ENCODE measurements at regions not wholly inside any gene's neighbourhood (a gene's known extent, or its start where the extent isn't known, plus 50 kb on each side); places are given as distances from the start of the nearest gene placed in this dataset.
"Not testable (repeated sequence)": the region's sequence is repeated elsewhere in the genome, so short reads cannot be mapped to it uniquely, and the experiment has no call there.

DNA sequence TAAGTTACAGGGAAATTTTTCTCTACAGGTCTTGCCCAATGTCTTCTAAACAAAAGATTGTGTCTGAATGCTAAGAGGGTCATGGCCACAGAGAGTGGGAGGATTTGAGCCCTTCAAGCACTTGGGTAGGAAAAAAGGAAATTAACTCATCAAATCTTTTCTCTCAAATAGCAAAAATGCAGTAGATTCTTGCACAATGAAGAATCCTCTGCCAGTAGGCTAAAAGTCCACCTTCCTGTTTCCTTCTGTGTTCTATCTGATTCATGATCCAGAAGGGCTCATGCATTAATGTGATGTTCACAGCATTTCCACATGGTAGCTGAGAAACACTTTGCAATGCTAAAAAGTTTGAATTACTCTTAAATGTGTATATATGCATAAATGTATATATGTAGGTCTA lies 177.1 kb downstream of the CD47 start:
- Mint-ChIP-seq H3K27ac (no peak overlapping the region), H3K4me1 (no peaks in the 10 kb centered on the region), H3K4me3 (no peak overlapping the region), H3K36me3 (ENCODE audit: low read depth) (no peaks in the 10 kb centered on the region), H3K9me3 (peaks cover 4% of the 10 kb centered on the region), H3K27me3 (ENCODE audit: low read depth) (no peaks in the 10 kb centered on the region)
- TF ChIP-seq, protein P1, sequence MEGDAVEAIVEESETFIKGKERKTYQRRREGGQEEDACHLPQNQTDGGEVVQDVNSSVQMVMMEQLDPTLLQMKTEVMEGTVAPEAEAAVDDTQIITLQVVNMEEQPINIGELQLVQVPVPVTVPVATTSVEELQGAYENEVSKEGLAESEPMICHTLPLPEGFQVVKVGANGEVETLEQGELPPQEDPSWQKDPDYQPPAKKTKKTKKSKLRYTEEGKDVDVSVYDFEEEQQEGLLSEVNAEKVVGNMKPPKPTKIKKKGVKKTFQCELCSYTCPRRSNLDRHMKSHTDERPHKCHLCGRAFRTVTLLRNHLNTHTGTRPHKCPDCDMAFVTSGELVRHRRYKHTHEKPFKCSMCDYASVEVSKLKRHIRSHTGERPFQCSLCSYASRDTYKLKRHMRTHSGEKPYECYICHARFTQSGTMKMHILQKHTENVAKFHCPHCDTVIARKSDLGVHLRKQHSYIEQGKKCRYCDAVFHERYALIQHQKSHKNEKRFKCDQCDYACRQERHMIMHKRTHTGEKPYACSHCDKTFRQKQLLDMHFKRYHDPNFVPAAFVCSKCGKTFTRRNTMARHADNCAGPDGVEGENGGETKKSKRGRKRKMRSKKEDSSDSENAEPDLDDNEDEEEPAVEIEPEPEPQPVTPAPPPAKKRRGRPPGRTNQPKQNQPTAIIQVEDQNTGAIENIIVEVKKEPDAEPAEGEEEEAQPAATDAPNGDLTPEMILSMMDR (IDR thresholded peaks at IDR 0.05; ENCODE audit: unreplicated experiment in 3 of 3), result no peak

DNA sequence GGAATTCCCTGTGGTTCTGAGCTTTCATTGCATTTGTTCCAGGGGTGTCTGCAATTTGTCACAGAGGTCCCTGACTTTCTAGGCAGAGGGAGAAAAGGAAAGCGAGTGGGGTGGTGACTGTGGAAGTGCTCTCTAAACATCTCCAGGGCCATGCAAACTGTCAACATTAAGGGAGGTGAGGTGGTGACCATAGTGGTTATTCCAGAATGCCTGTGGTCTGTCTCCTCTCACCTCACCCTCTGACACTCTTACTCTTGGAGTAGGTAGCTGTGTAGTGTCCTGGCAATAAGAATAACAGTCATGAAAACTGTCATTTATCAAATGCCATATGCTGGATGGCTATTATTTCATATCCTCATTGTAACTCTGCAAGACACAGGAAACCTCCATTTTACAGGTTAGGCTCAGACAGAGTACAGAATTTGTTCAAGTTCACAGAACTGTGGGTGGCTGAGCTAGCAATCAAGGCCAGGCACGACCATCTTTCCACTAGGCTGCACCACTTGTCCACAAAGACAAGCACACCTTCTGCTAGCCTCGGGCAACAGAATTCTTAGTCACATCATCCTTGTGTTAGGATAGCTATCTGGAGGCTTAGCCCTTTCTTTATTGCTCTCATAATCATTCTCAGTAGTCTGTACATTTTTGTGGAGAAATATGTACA lies 179.4 kb downstream of the CD47 start:
- Mint-ChIP-seq H3K4me1 (no peaks in the 10 kb centered on the region), H3K27me3 (ENCODE audit: low read depth) (no peaks in the 10 kb centered on the region), H3K27ac (no peak overlapping the region), H3K9me3 (peaks cover 2% of the 10 kb centered on the region), H3K4me3 (no peak overlapping the region), H3K36me3 (ENCODE audit: low read depth) (no peaks in the 10 kb centered on the region)
- TF ChIP-seq, protein P1 (IDR thresholded peaks at IDR 0.05; ENCODE audit: unreplicated experiment in 3 of 3), result no peak

DNA sequence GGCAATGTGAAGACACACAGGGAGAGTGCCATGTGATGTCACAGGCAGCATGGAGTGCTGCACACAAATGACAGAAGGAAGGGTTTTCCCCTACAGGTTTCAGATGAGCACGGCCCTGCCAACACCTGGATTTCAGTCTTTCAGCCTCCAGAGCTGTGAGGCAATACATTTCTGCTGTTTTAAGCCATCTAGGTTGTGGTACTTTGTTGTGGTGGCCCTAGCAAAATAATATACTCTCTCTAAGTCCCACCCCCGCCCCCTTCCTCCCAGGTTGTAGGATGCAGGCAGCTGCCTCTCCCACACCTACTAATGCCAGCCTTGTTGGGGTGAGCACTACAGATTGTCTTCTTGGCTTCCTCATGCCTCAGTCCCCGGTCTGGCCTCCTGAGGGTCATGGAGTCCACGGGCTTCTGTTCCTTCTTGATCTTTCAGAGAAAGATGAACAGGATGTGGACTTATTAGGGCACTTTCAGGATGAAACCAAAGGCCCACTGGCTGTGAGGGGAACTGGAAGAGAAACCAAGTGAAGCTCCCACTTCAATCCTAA lies 180.0 kb downstream of the CD47 start:
- H3K4me3 Mint-ChIP-seq, result no peak overlapping the region
- H3K4me1 Mint-ChIP-seq, result no peaks in the 10 kb centered on the region
- TF ChIP-seq, protein P1 (IDR thresholded peaks at IDR 0.05; ENCODE audit: unreplicated experiment in 3 of 3), result no peak

DNA sequence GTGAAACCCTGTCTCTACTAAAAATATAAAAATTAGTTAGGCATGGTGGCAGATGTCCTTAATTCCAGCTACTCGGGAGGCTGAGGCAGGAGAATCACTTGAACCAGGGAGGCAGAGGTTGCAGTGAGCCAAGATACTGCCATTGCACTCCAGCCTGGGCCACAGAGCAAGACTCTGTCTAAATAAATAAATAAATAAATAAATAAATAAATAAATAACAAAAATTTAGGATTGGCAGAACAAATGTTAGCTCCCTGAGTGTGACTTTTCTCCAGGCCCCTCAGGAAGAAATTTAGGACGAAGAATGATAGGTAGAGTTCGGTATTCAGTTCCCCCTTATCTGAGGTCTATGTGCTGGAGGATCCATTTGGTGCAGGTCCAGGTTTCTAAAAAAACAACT lies 181.2 kb downstream of the CD47 start:
- not testable (repeated sequence) for H3K4me3 Mint-ChIP-seq; H3K36me3 Mint-ChIP-seq (ENCODE audit: low read depth); H3K27ac Mint-ChIP-seq; H3K27me3 Mint-ChIP-seq (ENCODE audit: low read depth); H3K4me1 Mint-ChIP-seq; H3K9me3 Mint-ChIP-seq

More for the DNA sequence above, 180.0 kb downstream of the CD47 start:
- Mint-ChIP-seq H3K27ac (no peak overlapping the region), H3K9me3 (no peaks in the 10 kb centered on the region), H3K36me3 (ENCODE audit: low read depth) (no peaks in the 10 kb centered on the region), H3K27me3 (ENCODE audit: low read depth) (no peaks in the 10 kb centered on the region)

DNA sequence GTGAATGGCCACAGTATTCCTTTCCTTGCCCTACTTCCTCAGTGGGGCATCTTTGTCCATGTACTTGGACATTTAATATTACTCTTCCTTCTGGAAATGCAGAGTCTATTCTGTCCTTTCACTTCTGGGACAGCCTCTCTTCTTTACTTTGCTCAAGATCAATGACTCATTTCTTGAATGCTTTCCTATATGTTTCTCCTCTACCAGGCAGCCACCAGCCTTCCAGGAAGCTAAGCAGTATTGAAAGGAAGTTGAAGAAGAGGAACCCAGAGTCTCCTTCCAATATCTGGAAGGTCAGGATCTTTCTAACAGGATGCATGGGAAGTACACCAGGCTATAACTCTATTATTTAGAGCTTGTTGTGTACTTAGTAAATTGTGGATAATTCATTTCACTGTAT lies 182.8 kb downstream of the CD47 start:
- Mint-ChIP-seq H3K4me1 (peaks cover 12% of the 10 kb centered on the region), H3K27ac (no peak overlapping the region), H3K9me3 (no peaks in the 10 kb centered on the region), H3K4me3 (no peak overlapping the region), H3K27me3 (ENCODE audit: low read depth) (no peaks in the 10 kb centered on the region), H3K36me3 (ENCODE audit: low read depth) (no peaks in the 10 kb centered on the region)
- TF ChIP-seq, protein P1 (IDR thresholded peaks at IDR 0.05; ENCODE audit: unreplicated experiment in 3 of 3), result no peak

DNA sequence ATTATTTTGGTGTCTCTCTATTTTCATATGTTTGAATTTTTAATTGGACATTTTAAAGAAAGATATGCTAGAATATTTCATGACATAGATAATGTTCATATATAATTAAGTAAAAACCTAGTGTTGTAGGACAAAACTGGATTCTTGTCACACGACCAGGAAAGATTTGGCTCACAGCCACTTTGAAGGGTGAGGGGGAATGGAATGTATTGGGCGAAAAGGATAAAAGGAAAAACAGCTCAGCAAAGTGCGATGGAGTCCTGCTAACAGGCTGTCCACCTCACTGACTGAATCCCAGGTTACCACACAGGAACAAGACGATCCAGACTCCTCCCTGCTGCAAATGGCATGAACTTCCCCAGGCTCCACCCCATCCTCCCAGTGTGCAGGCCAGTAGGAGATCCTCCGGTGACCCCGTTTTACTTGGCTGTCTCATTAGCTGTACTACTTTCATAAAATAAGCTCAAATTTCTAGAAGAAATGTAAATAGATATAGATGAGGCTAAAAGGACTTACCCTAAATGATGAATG lies 186.2 kb downstream of the CD47 start:
- TF ChIP-seq, protein P1 (IDR thresholded peaks at IDR 0.05; ENCODE audit: unreplicated experiment in 3 of 3), result no peak
- peak overlapping the region in 2 of 3 experiments; percentile 0 to 1 for H3K27ac Mint-ChIP-seq
- H3K4me3 Mint-ChIP-seq, result no peak overlapping the region
- H3K4me1 Mint-ChIP-seq, result peaks cover 12% of the 10 kb centered on the region
- no peaks in the 10 kb centered on the region for H3K36me3 Mint-ChIP-seq (ENCODE audit: low read depth)
- peaks cover 5% of the 10 kb centered on the region for H3K27me3 Mint-ChIP-seq (ENCODE audit: low read depth)
- no peaks in the 10 kb centered on the region for H3K9me3 Mint-ChIP-seq

Data from nephron (organoid).